ENCODE measurements at regions not wholly inside any gene's neighbourhood (a gene's known extent, or its start where the extent isn't known, plus 50 kb on each side); places are given as distances from the start of the nearest gene placed in this dataset.

DNA sequence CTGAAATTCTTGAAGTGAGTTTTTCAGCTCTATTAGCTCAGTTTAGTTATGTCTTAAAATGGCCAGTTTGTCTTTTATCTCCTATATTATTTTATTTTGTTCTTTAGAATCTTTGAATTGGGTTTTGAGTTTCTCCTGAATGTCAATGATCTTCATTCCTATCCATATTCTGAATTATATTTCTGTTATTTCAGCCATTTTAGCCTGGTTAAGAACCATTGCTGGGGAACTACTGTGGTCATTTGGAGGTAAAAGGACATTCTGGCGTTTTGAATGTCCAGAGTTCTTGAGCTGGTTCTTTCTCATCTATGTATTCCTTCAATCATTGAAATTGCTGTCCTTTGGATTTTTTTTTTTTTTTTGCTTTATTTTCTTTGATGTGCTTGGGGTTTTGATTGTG lies 203.9 kb upstream of the HS3ST4 start:
- H3K23me2 ChIP-seq (ENCODE audit: low read depth, low read length) = no peaks in the 10 kb centered on the region
- H3K23ac ChIP-seq (ENCODE audit: insufficient read length) = no peak overlapping the region
- no peak overlapping the region for H3K14ac ChIP-seq (ENCODE audit: insufficient read length)
- no peaks in the 10 kb centered on the region for H3K79me2 ChIP-seq (ENCODE audit: control insufficient read depth in 1 of 2, insufficient read depth in 2 of 2, low read length in 2 of 2)
- H3K79me1 ChIP-seq (ENCODE audit: low read depth, low read length) = no peaks in the 10 kb centered on the region
- H2AFZ ChIP-seq (ENCODE audit: low read length) = no peak overlapping the region
- H3K4ac ChIP-seq (replicated peaks; ENCODE audit: insufficient read length, low read depth, low read length) = no peak overlapping the region
- no peak overlapping the region for H2BK5ac ChIP-seq (ENCODE audit: low read depth, low read length)
- no peaks in the 10 kb centered on the region for H3K27me3 ChIP-seq (replicated peaks in 1 of 4; ENCODE audit: control insufficient read depth in 3 of 4, extremely low read depth in 1 of 4, insufficient read depth in 3 of 4, low read length in 3 of 4)
- no peak overlapping the region for H3K18ac ChIP-seq (ENCODE audit: extremely low read depth, low read length)
- H3K9ac ChIP-seq (replicated peaks in 1 of 4; ENCODE audit: extremely low read depth in 1 of 4, low read depth in 3 of 4, low read length in 3 of 4) = no peak overlapping the region
- TF ChIP-seq SIN3A (conservative IDR thresholded peaks at IDR 0.05 in 1 of 2, IDR thresholded peaks at IDR 0.05 in 1 of 2; ENCODE audit: low read depth in 1 of 2, low read length in 2 of 2) (no peak), JUND (IDR thresholded peaks at IDR 0.05; ENCODE audit: low read length) (no peak), CBX5 (IDR thresholded peaks at IDR 0.05; ENCODE audit: low read depth, low read length) (no peak)
- H2BK15ac ChIP-seq (ENCODE audit: low read length) = no peak overlapping the region
- ChIA-PET CTCF (ENCODE audit: partially characterized antibody) (interaction anchor here (1.0 kb wide), 2 partner anchors 21 to 91 kb away, joined by 3 read pairs; no protein-coding TSS in a partner anchor), POLR2A (ENCODE audit: partially characterized antibody) (no interaction called here)
- no peak overlapping the region for H2BK12ac ChIP-seq (ENCODE audit: low read depth, low read length)
- H2BK20ac ChIP-seq (ENCODE audit: low read length) = no peak overlapping the region
- H3K9me3 ChIP-seq (ENCODE audit: insufficient read depth in 2 of 2, low read depth in 1 of 2, low read length in 1 of 2) = no peaks in the 10 kb centered on the region; a peak in 1 of 4 replicates
- no peak overlapping the region for H3K27ac ChIP-seq (ENCODE audit: low read depth, low read length)
- no peak overlapping the region for H4K5ac ChIP-seq (ENCODE audit: insufficient read length, low read depth, low read length)
- no peak overlapping the region for H3K4me2 ChIP-seq (ENCODE audit: insufficient read depth in 1 of 2, low read depth in 2 of 2, low read length in 2 of 2)
- H3K36me3 ChIP-seq (ENCODE audit: control insufficient read depth in 2 of 4, insufficient read depth in 4 of 4, low read length in 3 of 4) = no peaks in the 10 kb centered on the region
- no peak for FAIRE-seq
- H3K4me3 ChIP-seq (ENCODE audit: extremely low read depth in 1 of 4, insufficient read depth in 2 of 4, low read depth in 3 of 4, low read length in 4 of 4) = no peak overlapping the region
- WGBS, 2 experiments (ENCODE audit: extremely low coverage in 1 of 2, insufficient coverage in 1 of 2, insufficient read length in 1 of 2, insufficient replicate concordance in 2 of 2, low coverage in 1 of 2, low lambda C conversion rate in 2 of 2, missing lambda C conversion rate in 1 of 2) = 47% methylated on average over 1 of the region's 1 CpG; no CpG with 5 or more reads in 1 of the 2 experiments
- no peak overlapping the region for H4K8ac ChIP-seq (ENCODE audit: extremely low read depth, insufficient read depth, low read length)
- no peak for DNase-seq (ENCODE audit: low read depth in 1 of 2, low spot score in 2 of 2)
- no peak overlapping the region for H2BK120ac ChIP-seq (replicated peaks; ENCODE audit: low read depth, low read length)
- H4K91ac ChIP-seq (replicated peaks; ENCODE audit: insufficient read length, low read length) = no peak overlapping the region
- no peaks in the 10 kb centered on the region for H4K20me1 ChIP-seq (replicated peaks in 1 of 2; ENCODE audit: control insufficient read depth in 1 of 2, insufficient read depth in 2 of 2, low read length in 2 of 2)
- no peak overlapping the region for H3K56ac ChIP-seq (replicated peaks; ENCODE audit: insufficient read length, low read depth, low read length)
- no peaks in the 10 kb centered on the region for H3K4me1 ChIP-seq (replicated peaks in 1 of 4; ENCODE audit: control insufficient read depth in 3 of 4, insufficient read depth in 4 of 4, low read length in 3 of 4)
- H2AK5ac ChIP-seq (ENCODE audit: low read depth, low read length) = no peak overlapping the region

Measured in H1 (cell line).